ENCODE measurements at regions not wholly inside any gene's neighbourhood (a gene's known extent, or its start where the extent isn't known, plus 50 kb on each side); places are given as distances from the start of the nearest gene placed in this dataset.
A peak's percentile ranks its signal among the peaks of the same experiment; 100 is the strongest.

- no peak for DNase-seq
These were observed 208.8 kb upstream of the GMDS start for GRCh38 chr6:2454180-2454579.

DNA sequence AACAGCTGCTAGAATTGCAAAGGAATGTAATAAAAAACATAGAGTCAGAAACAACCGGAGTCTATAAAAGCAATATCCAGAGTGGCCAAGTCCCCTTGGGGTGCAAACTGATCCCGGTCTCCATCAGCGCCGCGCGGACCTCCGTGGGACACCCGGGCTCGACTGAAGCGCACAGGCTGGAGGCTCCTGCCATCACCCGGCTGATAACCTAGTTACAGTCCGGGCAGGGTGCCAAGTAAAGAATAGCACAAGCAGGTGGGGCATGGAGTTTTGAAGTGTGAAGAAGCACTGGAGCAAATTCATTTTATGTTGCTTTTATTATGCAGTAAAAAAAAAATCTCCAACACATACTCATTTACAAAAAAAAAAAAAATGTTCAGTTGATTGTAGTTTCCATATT is 205.1 kb upstream of the GMDS start:
- DNase-seq = no peak

DNA sequence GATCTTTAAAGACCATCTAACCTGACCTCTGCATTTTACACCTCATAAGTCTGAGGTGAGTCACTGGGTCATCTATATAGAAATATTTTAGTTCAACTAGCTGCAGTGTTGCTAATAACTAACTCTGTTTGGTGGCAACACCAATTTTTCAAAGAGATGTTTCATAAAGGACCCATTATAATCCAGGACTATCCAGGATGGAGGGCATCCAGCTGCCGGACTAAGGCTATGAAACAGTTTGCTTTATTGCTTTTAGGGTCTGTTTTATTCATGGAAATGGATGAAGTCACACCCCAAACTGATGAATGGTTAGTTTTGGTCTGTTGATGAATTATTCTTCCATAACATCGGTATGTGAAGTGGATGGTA is 204.2 kb upstream of the GMDS start:
- DNase-seq = no peak

GRCh38 chr6:2448826-2449571 is 203.6 kb upstream of the GMDS start:
- peak in 1 of 2 donors; percentile 15 for DNase-seq

DNA sequence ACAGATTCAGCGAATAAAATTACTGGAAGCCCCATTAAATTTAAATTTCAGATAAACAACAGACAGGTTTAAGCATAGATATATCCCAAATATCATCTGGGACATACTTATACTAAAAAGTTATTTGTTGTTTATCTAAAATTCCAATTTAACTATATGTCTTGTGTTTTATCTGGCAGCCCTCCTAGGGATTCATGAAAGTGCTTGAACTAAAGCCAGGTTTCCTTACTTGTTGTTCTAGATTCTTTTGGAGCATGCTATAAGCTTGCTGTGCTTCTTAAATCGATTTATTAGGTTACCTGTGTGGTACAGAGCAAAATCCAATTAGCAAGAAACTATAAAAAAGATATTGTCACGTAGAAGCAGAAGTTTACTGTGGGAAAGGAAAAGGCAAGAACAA is 202.5 kb upstream of the GMDS start:
- DNase-seq = no peak

DNA sequence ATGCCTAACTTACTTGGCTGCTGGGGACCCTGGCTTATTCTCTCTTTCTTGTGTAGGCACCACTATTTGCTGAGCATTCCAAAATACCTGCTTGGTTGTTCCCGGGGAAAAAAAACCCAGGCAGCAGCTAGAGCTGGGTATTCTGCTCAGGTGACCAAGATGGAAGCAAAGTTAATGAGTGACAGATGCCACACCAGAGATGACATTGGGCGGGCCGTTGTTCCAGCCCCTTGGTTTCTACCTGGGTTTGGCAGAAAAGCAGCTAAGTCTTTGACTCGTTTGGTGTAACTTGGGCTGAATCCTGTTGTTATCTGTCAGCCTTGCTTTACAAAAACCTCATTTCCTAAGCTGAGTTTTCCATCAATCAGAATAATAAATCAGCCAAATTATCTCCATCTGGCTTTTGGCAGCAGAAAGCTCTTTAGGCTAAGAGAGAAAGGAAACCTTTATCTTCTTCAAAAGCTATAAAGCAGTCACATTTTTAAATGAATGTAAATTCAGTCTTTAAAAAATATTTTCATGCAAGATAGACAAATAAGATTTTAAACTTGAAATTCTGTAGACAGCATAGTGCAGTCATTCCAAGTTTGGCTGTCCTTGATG is 202.0 kb upstream of the GMDS start:
- no peak for DNase-seq

GRCh38 chr6:2441601-2442475 is 196.4 kb upstream of the GMDS start:
- DNase-seq = no peak

GRCh38 chr6:2440516-2440915 is 195.1 kb upstream of the GMDS start:
- no peak for DNase-seq

GRCh38 chr6:2439632-2440031 is 194.2 kb upstream of the GMDS start:
- no peak for DNase-seq

- no peak for DNase-seq
These were observed 193.7 kb upstream of the GMDS start for GRCh38 chr6:2439082-2439481.

DNA sequence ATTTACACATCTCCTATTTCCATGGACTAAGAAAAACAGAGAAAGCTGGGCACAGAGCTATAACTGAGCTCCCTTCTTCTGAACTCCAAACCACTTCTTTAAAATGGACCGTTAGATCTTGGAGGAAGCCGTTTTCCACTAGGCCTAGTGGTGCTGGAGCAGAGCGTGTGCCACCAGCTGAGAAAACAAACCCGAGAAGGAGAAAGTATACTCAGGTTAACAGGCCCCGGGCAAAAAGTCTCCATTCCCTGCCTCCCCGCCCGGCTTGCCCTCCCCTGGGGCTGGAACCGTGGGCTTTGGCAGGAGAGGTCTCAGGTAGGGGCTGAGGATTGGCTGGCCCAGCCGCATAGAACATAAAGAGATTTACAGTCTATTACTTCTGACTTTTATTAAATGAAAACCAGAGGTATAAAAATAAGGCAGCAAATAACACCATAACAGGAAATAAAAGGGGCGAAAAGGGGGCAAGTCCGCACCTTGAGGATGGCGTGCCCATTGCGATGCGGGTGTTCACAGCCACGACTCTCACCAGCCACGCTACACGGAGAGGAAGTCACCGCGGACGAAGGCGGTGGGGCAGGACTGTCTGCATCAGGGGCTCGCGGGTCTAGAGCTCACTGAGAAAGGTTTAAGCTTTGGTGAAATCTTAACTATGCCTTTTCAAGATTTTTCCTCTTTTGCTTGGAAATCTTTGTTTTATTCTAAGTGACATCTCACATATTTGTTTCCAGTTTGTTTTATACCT is 191.2 kb upstream of the GMDS start:
- DNase-seq = no peak

DNA sequence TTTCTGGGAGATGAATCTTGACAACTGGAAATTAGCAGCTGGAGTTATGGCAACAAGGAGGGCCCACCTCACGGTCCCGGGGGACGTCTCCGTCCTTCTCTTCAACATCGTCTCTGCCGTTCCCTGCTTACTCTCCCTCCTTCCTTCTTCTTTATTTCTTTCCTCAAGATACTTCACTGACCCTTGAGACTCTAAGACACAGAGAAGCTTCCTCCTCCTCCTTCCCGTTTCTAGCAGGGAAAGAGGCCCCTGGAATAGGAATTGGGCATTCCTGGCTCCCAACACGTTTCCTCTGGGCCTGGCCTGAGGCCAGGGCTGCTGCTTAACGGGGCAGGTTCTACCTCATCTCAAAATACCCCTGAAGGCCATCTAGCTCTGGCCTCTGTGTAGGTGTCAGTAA is 189.9 kb upstream of the GMDS start:
- no peak for DNase-seq

DNA sequence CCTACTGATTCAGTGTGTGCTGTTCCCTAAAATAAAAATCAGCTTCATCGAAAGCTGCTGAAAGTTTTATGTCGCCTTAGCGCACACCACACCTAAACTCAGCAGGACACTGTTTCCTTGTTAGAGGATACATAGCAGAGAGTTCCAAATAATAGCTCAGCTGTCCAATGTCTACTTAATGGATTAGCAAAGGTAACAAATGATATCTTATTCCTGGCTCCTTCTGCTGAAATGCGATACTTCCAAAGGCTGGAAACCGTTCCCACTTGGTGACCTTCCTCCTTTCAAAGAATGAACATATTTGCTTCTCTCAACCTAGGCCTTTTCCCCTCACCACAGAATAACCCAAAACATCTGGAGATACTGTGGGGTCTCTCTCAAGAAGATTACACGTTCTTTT is 189.5 kb upstream of the GMDS start:
- DNase-seq = no peak

GRCh38 chr6:2434116-2434515 is 188.7 kb upstream of the GMDS start:
- DNase-seq = no peak

GRCh38 chr6:2433711-2434110 is 188.3 kb upstream of the GMDS start:
- DNase-seq = peak in 1 of 2 donors; percentile 2

DNA sequence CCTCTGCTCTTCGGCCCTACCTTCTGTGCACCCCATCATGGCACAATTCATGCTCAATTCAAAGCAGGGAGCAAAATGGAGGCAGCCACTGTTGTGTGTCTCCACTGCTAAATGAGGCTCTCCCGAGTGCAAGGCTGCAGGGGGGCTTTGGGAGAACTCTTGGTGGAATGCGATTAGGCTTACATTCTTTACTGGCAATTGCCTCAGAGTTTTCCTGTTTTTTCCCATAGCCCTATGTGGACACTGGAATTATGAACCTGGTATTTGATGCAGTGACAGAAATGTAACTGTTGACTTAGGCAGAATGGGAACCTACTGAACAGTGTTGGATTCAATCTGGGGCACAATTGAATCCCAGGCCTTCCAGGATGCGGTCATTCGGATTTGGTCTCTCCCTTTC is 187.9 kb upstream of the GMDS start:
- no peak for DNase-seq

GRCh38 chr6:2432292-2432691 is 186.9 kb upstream of the GMDS start:
- no peak for DNase-seq

GRCh38 chr6:2430612-2431011 is 185.2 kb upstream of the GMDS start:
- no peak for DNase-seq

DNA sequence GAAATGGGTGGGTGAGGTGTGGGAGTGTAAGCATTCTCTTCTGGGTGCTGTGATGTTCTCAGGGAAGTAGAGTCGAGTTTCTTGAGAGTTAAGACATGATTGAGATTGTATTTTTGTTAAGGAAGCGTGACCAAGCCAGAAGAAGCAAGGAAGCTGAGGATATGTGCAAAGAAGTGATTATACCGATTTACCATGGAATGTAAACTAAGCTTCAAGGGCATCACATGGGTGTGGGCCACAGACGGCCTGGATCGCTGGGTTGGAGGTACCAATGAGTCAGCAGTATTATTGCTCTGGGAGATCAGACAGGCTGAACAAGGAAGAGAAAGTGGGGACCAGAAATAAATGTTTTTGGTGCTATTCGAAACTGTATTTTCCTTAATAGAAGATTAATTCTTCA is 184.1 kb upstream of the GMDS start:
- no peak for DNase-seq

DNA sequence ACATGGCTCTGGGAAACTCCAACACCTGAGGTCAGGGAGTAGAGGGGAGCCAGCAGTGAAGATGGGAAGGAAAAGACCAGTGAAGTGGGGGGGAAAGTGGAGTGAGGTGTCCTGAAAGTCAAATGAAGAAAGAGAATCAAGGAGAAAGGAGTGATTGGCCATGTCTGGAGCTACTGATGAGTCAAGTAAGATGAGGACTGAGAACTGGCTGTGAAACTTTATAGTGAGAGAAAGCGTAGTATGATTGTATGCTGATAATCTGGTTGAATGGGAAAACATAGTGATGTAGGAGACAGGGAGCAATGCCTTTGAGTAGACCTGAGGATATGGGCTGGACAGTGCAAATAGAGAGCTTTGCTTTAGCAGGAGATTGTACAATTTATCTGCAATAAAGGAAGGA is 183.6 kb upstream of the GMDS start:
- DNase-seq = no peak

GRCh38 chr6:2426561-2427340 is 181.3 kb upstream of the GMDS start:
- no peak for DNase-seq

GRCh38 chr6:2416128-2416712 is 170.8 kb upstream of the GMDS start:
- DNase-seq = no peak

All from CD4-positive, alpha-beta T cell treated with Interleukin-1 beta for 1 hour (primary cell).